Parathyroid adenoma (tissue), 2 donors: ENCODE measurements at regions not wholly inside any gene's neighbourhood (a gene's known extent, or its start where the extent isn't known, plus 50 kb on each side); places are given as distances from the start of the nearest gene placed in this dataset.
"Not testable (repeated sequence)": the region's sequence is repeated elsewhere in the genome, so short reads cannot be mapped to it uniquely, and the experiment has no call there.

ENCODE experiments used
- H2AFZ ChIP-seq: fragments of 300-600 bp; sonication (generic); one replicate; pipeline ENCODE4 v1.7.0; 2017; ENCODE audit warnings: antibody characterized with exemption, mild to moderate bottlenecking
- H3K27ac ChIP-seq: fragments of 300-600 bp; sonication (generic); one replicate; pipeline ENCODE4 v1.7.0; 2017
- H3K27me3 ChIP-seq: fragments of 300-600 bp; sonication (generic); one replicate; pipeline ENCODE4 v1.7.0; 2017; ENCODE audit warnings: low read length; ENCODE audit not compliant: control insufficient read depth, insufficient read depth
- H3K36me3 ChIP-seq: fragments of 300-600 bp; sonication (generic); one replicate; pipeline ENCODE4 v1.7.0; 2017; ENCODE audit warnings: low read length; ENCODE audit not compliant: control insufficient read depth, insufficient read depth
- H3K4me1 ChIP-seq: fragments of 300-600 bp; sonication (generic); one replicate; pipeline ENCODE4 v1.7.0; 2017; ENCODE audit warnings: control low read depth
- H3K4me2 ChIP-seq: fragments of 300-600 bp; sonication (generic); one replicate; pipeline ENCODE4 v1.7.0; 2017; ENCODE audit warnings: low read length
- H3K4me3 ChIP-seq: fragments of 300-600 bp; sonication (generic); one replicate; pipeline ENCODE4 v1.7.0; 2017; ENCODE audit warnings: low read depth, low read length
- H3K79me2 ChIP-seq: fragments of 300-600 bp; sonication (generic); one replicate; pipeline ENCODE4 v1.7.0; 2017; ENCODE audit warnings: control low read depth
- H3K9ac ChIP-seq: fragments of 300-600 bp; sonication (generic); one replicate; pipeline ENCODE4 v1.7.0; 2017; ENCODE audit warnings: mild to moderate bottlenecking
- H3K9me3 ChIP-seq: fragments of 300-600 bp; sonication (generic); one replicate; pipeline ENCODE4 v1.7.0; 2017; ENCODE audit warnings: low read length; ENCODE audit not compliant: control insufficient read depth
- TF ChIP-seq, protein P1 (sequence below): fragments of 300-600 bp; sonication (generic); IDR thresholded peaks from one replicate; pipeline ENCODE4 v1.7.0; 2017; ENCODE audit warnings: antibody characterized with exemption, mild to moderate bottlenecking
- donor health status: primary hyperparathyroidism.

GRCh38 chr7:34354011-34354410, 304.0 kb upstream of the NPSR1 start:
- TF ChIP-seq, protein P1, sequence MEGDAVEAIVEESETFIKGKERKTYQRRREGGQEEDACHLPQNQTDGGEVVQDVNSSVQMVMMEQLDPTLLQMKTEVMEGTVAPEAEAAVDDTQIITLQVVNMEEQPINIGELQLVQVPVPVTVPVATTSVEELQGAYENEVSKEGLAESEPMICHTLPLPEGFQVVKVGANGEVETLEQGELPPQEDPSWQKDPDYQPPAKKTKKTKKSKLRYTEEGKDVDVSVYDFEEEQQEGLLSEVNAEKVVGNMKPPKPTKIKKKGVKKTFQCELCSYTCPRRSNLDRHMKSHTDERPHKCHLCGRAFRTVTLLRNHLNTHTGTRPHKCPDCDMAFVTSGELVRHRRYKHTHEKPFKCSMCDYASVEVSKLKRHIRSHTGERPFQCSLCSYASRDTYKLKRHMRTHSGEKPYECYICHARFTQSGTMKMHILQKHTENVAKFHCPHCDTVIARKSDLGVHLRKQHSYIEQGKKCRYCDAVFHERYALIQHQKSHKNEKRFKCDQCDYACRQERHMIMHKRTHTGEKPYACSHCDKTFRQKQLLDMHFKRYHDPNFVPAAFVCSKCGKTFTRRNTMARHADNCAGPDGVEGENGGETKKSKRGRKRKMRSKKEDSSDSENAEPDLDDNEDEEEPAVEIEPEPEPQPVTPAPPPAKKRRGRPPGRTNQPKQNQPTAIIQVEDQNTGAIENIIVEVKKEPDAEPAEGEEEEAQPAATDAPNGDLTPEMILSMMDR = no peak
- Histone ChIP-seq H2AFZ (no peak overlapping the region), H3K27me3 (no peaks in the 10 kb centered on the region), H3K4me3 (no peak overlapping the region), H3K9me3 (no peaks in the 10 kb centered on the region), H3K4me2 (no peak overlapping the region), H3K79me2 (no peaks in the 10 kb centered on the region), H3K4me1 (no peaks in the 10 kb centered on the region), H3K36me3 (no peaks in the 10 kb centered on the region), H3K9ac (no peak overlapping the region), H3K27ac (no peak overlapping the region)

- H3K27me3 ChIP-seq = no peaks in the 10 kb centered on the region
- no peaks in the 10 kb centered on the region for H3K4me1 ChIP-seq
- no peaks in the 10 kb centered on the region for H3K36me3 ChIP-seq
- no peak overlapping the region for H3K9ac ChIP-seq
- no peak overlapping the region for H3K27ac ChIP-seq
- TF ChIP-seq, protein P1 = no peak
- H3K4me2 ChIP-seq = no peak overlapping the region
- no peak overlapping the region for H2AFZ ChIP-seq
- H3K9me3 ChIP-seq = no peaks in the 10 kb centered on the region
- H3K4me3 ChIP-seq = no peak overlapping the region
- H3K79me2 ChIP-seq = no peaks in the 10 kb centered on the region
Observed at GRCh38 chr7:34354899-34355298, 303.1 kb upstream of the NPSR1 start.

DNA sequence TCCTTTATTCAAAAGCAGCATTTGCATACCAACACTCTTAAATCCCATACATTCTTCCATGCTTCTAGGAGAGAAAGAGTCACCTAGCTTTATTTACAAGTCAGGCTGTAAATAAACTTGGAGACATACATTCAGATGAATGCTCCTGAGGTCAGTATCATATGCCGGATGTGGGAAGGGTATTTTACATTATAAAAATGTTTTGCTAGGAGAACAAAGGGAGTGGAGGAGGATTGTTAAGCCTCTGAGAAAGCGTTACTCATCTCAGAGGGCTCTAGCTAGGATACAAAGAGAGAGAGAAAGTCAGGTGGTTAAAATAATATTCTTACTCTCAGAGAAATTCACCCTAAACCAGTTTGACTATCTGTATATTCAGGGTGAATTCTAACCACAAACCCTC, 300.9 kb upstream of the NPSR1 start:
- Histone ChIP-seq H3K27ac (no peak overlapping the region), H3K4me3 (no peak overlapping the region), H3K79me2 (no peaks in the 10 kb centered on the region), H3K4me2 (no peak overlapping the region), H3K4me1 (no peaks in the 10 kb centered on the region), H3K27me3 (no peaks in the 10 kb centered on the region), H3K9me3 (no peaks in the 10 kb centered on the region), H3K36me3 (no peaks in the 10 kb centered on the region), H3K9ac (no peak overlapping the region), H2AFZ (no peak overlapping the region)
- TF ChIP-seq, protein P1 = no peak

DNA sequence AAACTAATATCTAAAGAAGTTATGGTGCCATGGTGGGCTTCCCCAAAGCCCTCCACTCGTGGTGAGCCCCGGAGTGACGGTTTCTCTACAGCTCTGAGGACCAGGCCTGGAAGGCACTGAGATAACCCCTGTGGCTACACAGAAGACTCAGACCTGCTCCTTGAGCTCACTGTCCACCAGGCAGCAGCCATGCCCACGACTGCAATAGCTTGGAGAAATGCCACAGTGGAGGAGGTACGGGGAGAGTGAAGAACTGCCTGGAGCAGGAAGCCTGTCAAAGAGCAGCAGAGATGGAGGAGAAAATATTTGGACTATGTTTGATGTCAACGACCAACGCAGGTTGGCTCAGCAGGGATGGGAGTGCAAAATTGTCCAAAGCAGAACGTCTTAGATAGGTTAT, 300.1 kb upstream of the NPSR1 start:
- Histone ChIP-seq H3K9me3 (no peaks in the 10 kb centered on the region), H3K27me3 (no peaks in the 10 kb centered on the region), H2AFZ (no peak overlapping the region), H3K79me2 (no peaks in the 10 kb centered on the region), H3K27ac (no peak overlapping the region), H3K4me3 (no peak overlapping the region), H3K36me3 (no peaks in the 10 kb centered on the region), H3K4me2 (no peak overlapping the region), H3K4me1 (no peaks in the 10 kb centered on the region), H3K9ac (no peak overlapping the region)
- TF ChIP-seq, protein P1 = no peak

DNA sequence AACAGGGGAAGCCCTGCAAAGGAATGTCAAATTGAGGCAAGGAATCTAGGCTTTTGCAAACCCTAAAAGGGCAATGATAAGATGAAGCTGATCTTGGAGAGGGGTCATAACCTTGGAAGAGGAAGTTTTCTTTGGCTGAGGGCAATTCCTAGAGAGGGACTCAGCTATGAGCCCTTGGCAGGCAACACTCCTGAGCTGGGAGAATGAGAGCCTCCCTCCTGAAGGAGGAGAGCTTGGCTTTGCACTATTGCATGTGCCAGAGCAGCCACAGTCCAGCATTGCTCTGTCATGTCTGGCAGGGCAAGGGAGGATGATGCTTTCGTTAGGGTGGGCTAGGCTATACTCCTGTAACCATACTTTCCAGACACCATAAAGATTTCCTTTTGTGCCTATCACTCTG, 299.4 kb upstream of the NPSR1 start:
- not testable (repeated sequence) for H3K4me1 ChIP-seq, H3K4me3 ChIP-seq, H3K4me2 ChIP-seq, H3K79me2 ChIP-seq, H2AFZ ChIP-seq, H3K27me3 ChIP-seq, H3K27ac ChIP-seq, H3K9ac ChIP-seq, H3K36me3 ChIP-seq, H3K9me3 ChIP-seq
